ENCODE measurements at regions not wholly inside any gene's neighbourhood (a gene's known extent, or its start where the extent isn't known, plus 50 kb on each side); places are given as distances from the start of the nearest gene placed in this dataset.

- no peak overlapping the region for H3K4me2 ChIP-seq (replicated peaks; ENCODE audit: extremely low read depth, low read length, poor library complexity, severe bottlenecking)
- no peak overlapping the region for H3K4me3 Mint-ChIP-seq
- TF ChIP-seq CTCF (IDR thresholded peaks at IDR 0.05), result no peak
These were observed 124.8 kb upstream of the TACR1 start for GRCh38 chr2:75324141-75324540.

GRCh38 chr2:75321599-75321922 lies 122.2 kb upstream of the TACR1 start:
- intact Hi-C loops (cut with micrococcal nuclease), result no loop called here
- Mint-ChIP-seq H3K27me3 (ENCODE audit: low read depth in 3 of 3) (no peaks in the 10 kb centered on the region), H3K4me3 (no peak overlapping the region), H3K9me3 (peaks cover 0 to 2% (median 0%) of the 10 kb centered on the region in 7 donors), H3K27ac (peak overlapping the region in 1 of 7 donors; percentile 32), H3K4me1 (no peaks in the 10 kb centered on the region), H3K36me3 (no peaks in the 10 kb centered on the region)
- H3K9me3 ChIP-seq (replicated peaks in 1 of 2; ENCODE audit: control insufficient read depth in 1 of 2, insufficient read depth in 1 of 2, low read length in 2 of 2), result no peaks in the 10 kb centered on the region
- no peak overlapping the region for H3K4me2 ChIP-seq (replicated peaks; ENCODE audit: extremely low read depth, low read length, poor library complexity, severe bottlenecking)
- H3K79me2 ChIP-seq (ENCODE audit: insufficient read depth, low read length), result no peaks in the 10 kb centered on the region
- no peaks in the 10 kb centered on the region for H3K4me1 ChIP-seq (ENCODE audit: control insufficient read depth in 1 of 2, insufficient read depth in 2 of 2, low read length in 2 of 2)
- H2AFZ ChIP-seq (ENCODE audit: insufficient read depth, low read depth, low read length, poor library complexity, severe bottlenecking), result no peak overlapping the region
- H4K20me1 ChIP-seq (ENCODE audit: insufficient read depth, low read length), result no peaks in the 10 kb centered on the region
- no peak overlapping the region for H3K27ac ChIP-seq (ENCODE audit: low read depth in 1 of 2, low read length in 2 of 2)
- no peak for DNase-seq
- no peak overlapping the region for H3K4me3 ChIP-seq (replicated peaks in 1 of 3; ENCODE audit: low read depth in 2 of 3, low read length in 3 of 3)
- no peak overlapping the region for H3K9ac ChIP-seq (ENCODE audit: insufficient read depth, low read length, poor library complexity, severe bottlenecking)
- H3K36me3 ChIP-seq (replicated peaks in 1 of 2; ENCODE audit: control insufficient read depth in 1 of 2, insufficient read depth in 2 of 2, low read length in 2 of 2), result no peaks in the 10 kb centered on the region
- whole genome bisulfite sequencing (ENCODE audit: insufficient coverage), result 67% methylated on average over 1 of the region's 2 CpGs
- no peaks in the 10 kb centered on the region for H3K27me3 ChIP-seq (ENCODE audit: control insufficient read depth in 2 of 2, insufficient read depth in 2 of 2, low read length in 2 of 2)
- no peak for TF ChIP-seq CTCF (IDR thresholded peaks at IDR 0.05)

More at GRCh38 chr2:75324141-75324540, 124.8 kb upstream of the TACR1 start:
- no peak overlapping the region for H3K27ac ChIP-seq (ENCODE audit: low read depth in 1 of 2, low read length in 2 of 2)
- no peaks in the 10 kb centered on the region for H3K27me3 Mint-ChIP-seq (ENCODE audit: low read depth in 3 of 3)
- no peaks in the 10 kb centered on the region for H3K4me1 ChIP-seq (ENCODE audit: control insufficient read depth in 1 of 2, insufficient read depth in 2 of 2, low read length in 2 of 2)
- 100% methylated on average over 2 of the region's 2 CpGs for WGBS (ENCODE audit: insufficient coverage)
- no peak overlapping the region for H3K4me3 ChIP-seq (replicated peaks in 1 of 3; ENCODE audit: low read depth in 2 of 3, low read length in 3 of 3)
- H3K36me3 Mint-ChIP-seq, result no peaks in the 10 kb centered on the region
- H3K9me3 ChIP-seq (replicated peaks in 1 of 2; ENCODE audit: control insufficient read depth in 1 of 2, insufficient read depth in 1 of 2, low read length in 2 of 2), result no peaks in the 10 kb centered on the region
- H4K20me1 ChIP-seq (ENCODE audit: insufficient read depth, low read length), result no peaks in the 10 kb centered on the region
- H3K79me2 ChIP-seq (ENCODE audit: insufficient read depth, low read length), result no peaks in the 10 kb centered on the region
- intact Hi-C loops (cut with micrococcal nuclease), result no loop called here
- no peak overlapping the region for H3K9ac ChIP-seq (ENCODE audit: insufficient read depth, low read length, poor library complexity, severe bottlenecking)
- H3K36me3 ChIP-seq (replicated peaks in 1 of 2; ENCODE audit: control insufficient read depth in 1 of 2, insufficient read depth in 2 of 2, low read length in 2 of 2), result no peaks in the 10 kb centered on the region
- no peak for DNase-seq
- H3K4me1 Mint-ChIP-seq, result no peaks in the 10 kb centered on the region
- H2AFZ ChIP-seq (ENCODE audit: insufficient read depth, low read depth, low read length, poor library complexity, severe bottlenecking), result no peak overlapping the region
- no peaks in the 10 kb centered on the region for H3K27me3 ChIP-seq (ENCODE audit: control insufficient read depth in 2 of 2, insufficient read depth in 2 of 2, low read length in 2 of 2)
- H3K27ac Mint-ChIP-seq, result no peak overlapping the region
- peaks cover 0 to 4% (median 2%) of the 10 kb centered on the region in 7 donors for H3K9me3 Mint-ChIP-seq
